Breast epithelium (tissue), 4 donors: ENCODE measurements at regions not wholly inside any gene's neighbourhood (a gene's known extent, or its start where the extent isn't known, plus 50 kb on each side); places are given as distances from the start of the nearest gene placed in this dataset.

Experiments
- DNase-seq, 2 donors: peaks; one replicate each; pipeline ENCODE4 v3.0.0-alpha.2; 2019; ENCODE audit warnings: low spot score in 2 of 2
- H3K27ac ChIP-seq, 2 donors: fragments of 200-600 bp; sonication (generic) in 1 of 2; one replicate each; pipeline ENCODE4 v1.5.1; 2016 to 2019; ENCODE audit warnings: mild to moderate bottlenecking in 1 of 2
- H3K27me3 ChIP-seq, 2 donors: fragments of 200-600 bp; sonication (generic) in 1 of 2; one replicate each; pipeline versions ENCODE4 v1.5.1 to v1.6.0; 2017 to 2019; ENCODE audit warnings: control low read depth in 1 of 2, mild to moderate bottlenecking in 1 of 2
- H3K36me3 ChIP-seq: fragments of 200-600 bp; one replicate; pipeline ENCODE4 v1.5.1; 2019
- H3K4me1 ChIP-seq, 2 donors: fragments of 200-600 bp; sonication (generic); one replicate each; pipeline ENCODE4 v1.5.1; 2016 to 2019; ENCODE audit warnings: control low read depth in 1 of 2
- H3K4me3 ChIP-seq, 3 donors: fragments of 200-600 bp; sonication (generic); 1 replicate in 2 of 3; 2 replicates in 1 of 3; pipeline ENCODE4 v1.5.1; 2016 to 2019; ENCODE audit warnings: mild to moderate bottlenecking in 3 of 3, moderate library complexity in 2 of 3
- H3K9me3 ChIP-seq, 2 donors: fragments of 200-600 bp; sonication (generic) in 1 of 2; one replicate each; pipeline ENCODE4 v1.5.1; 2016 to 2019; ENCODE audit warnings: control low read depth in 1 of 2
- POLR2A ChIP-seq: fragments of 450-650 bp; IDR thresholded peaks from one replicate; pipeline ENCODE4 v1.6.1; 2016; ENCODE audit warnings: antibody characterized with exemption, mild to moderate bottlenecking, moderate library complexity
- POLR2AphosphoS5 ChIP-seq, 3 donors: sonication (generic); formaldehyde crosslinking; IDR thresholded peaks; one replicate each; pipeline ENCODE4 v1.6.1; 2017; ENCODE audit warnings: antibody characterized with exemption in 3 of 3
- intact Hi-C: fragments of 100-400 bp; cut with DNase I; formaldehyde crosslinking; loops from one replicate; pipeline ENCODE4 v1.15.1; 2023; ENCODE audit warnings: low total_unique reads
- TF ChIP-seq, protein P1 (sequence below), 3 donors: fragments of 450-650 bp; IDR thresholded peaks; one replicate each; pipeline ENCODE4 v1.5.1; 2016 to 2017; ENCODE audit warnings: antibody characterized with exemption in 3 of 3, mild to moderate bottlenecking in 3 of 3, moderate library complexity in 3 of 3

- H3K27me3 ChIP-seq: no peaks in the 10 kb centered on the region
- H3K4me3 ChIP-seq: no peak overlapping the region
- no peak for TF ChIP-seq POLR2AphosphoS5 (IDR thresholded peaks at IDR 0.05)
- H3K27ac ChIP-seq: no peak overlapping the region
- H3K9me3 ChIP-seq: no peaks in the 10 kb centered on the region
- peak in 1 of 2 donors; percentile 9 for DNase-seq
- no peaks in the 10 kb centered on the region for H3K36me3 ChIP-seq
- intact Hi-C loops: no loop called here
- H3K4me1 ChIP-seq: no peaks in the 10 kb centered on the region
These were observed 190.8 kb downstream of the DLL1 start for GRCh38 chr6:170100046-170100445.

GRCh38 chr6:170099387-170099786, 191.5 kb downstream of the DLL1 start:
- DNase-seq: peak in 1 of 2 donors; percentile 22
- no peaks in the 10 kb centered on the region for H3K4me1 ChIP-seq
- no peaks in the 10 kb centered on the region for H3K36me3 ChIP-seq
- no peaks in the 10 kb centered on the region for H3K9me3 ChIP-seq
- TF ChIP-seq, protein P1, sequence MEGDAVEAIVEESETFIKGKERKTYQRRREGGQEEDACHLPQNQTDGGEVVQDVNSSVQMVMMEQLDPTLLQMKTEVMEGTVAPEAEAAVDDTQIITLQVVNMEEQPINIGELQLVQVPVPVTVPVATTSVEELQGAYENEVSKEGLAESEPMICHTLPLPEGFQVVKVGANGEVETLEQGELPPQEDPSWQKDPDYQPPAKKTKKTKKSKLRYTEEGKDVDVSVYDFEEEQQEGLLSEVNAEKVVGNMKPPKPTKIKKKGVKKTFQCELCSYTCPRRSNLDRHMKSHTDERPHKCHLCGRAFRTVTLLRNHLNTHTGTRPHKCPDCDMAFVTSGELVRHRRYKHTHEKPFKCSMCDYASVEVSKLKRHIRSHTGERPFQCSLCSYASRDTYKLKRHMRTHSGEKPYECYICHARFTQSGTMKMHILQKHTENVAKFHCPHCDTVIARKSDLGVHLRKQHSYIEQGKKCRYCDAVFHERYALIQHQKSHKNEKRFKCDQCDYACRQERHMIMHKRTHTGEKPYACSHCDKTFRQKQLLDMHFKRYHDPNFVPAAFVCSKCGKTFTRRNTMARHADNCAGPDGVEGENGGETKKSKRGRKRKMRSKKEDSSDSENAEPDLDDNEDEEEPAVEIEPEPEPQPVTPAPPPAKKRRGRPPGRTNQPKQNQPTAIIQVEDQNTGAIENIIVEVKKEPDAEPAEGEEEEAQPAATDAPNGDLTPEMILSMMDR (IDR thresholded peaks at IDR 0.05): no peak
- TF ChIP-seq POLR2AphosphoS5 (IDR thresholded peaks at IDR 0.05): no peak
- no peak for TF ChIP-seq POLR2A
- H3K4me3 ChIP-seq: no peak overlapping the region
- H3K27ac ChIP-seq: no peak overlapping the region
- no peaks in the 10 kb centered on the region for H3K27me3 ChIP-seq
- intact Hi-C loops: no loop called here

GRCh38 chr6:170098428-170099170, 192.3 kb downstream of the DLL1 start:
- Histone ChIP-seq H3K27me3 (no peaks in the 10 kb centered on the region), H3K4me3 (no peak overlapping the region), H3K4me1 (no peaks in the 10 kb centered on the region), H3K36me3 (no peaks in the 10 kb centered on the region), H3K9me3 (no peaks in the 10 kb centered on the region), H3K27ac (no peak overlapping the region)
- peak in 1 of 2 donors; percentile 30 for DNase-seq
- intact Hi-C loops: no loop called here
- TF ChIP-seq, protein P1 (IDR thresholded peaks at IDR 0.05): no peak
- TF ChIP-seq POLR2A (no peak), POLR2AphosphoS5 (IDR thresholded peaks at IDR 0.05) (no peak)

- Histone ChIP-seq H3K27ac (no peak overlapping the region), H3K36me3 (no peaks in the 10 kb centered on the region), H3K4me3 (no peak overlapping the region), H3K4me1 (no peaks in the 10 kb centered on the region), H3K27me3 (no peaks in the 10 kb centered on the region), H3K9me3 (no peaks in the 10 kb centered on the region)
- intact Hi-C loops: no loop called here
- peak in 1 of 2 donors; percentile 34 for DNase-seq
- TF ChIP-seq POLR2A (no peak), POLR2AphosphoS5 (IDR thresholded peaks at IDR 0.05) (no peak)
- TF ChIP-seq, protein P1 (IDR thresholded peaks at IDR 0.05): no peak
These were observed 193.1 kb downstream of the DLL1 start for GRCh38 chr6:170097505-170098427.

DNA sequence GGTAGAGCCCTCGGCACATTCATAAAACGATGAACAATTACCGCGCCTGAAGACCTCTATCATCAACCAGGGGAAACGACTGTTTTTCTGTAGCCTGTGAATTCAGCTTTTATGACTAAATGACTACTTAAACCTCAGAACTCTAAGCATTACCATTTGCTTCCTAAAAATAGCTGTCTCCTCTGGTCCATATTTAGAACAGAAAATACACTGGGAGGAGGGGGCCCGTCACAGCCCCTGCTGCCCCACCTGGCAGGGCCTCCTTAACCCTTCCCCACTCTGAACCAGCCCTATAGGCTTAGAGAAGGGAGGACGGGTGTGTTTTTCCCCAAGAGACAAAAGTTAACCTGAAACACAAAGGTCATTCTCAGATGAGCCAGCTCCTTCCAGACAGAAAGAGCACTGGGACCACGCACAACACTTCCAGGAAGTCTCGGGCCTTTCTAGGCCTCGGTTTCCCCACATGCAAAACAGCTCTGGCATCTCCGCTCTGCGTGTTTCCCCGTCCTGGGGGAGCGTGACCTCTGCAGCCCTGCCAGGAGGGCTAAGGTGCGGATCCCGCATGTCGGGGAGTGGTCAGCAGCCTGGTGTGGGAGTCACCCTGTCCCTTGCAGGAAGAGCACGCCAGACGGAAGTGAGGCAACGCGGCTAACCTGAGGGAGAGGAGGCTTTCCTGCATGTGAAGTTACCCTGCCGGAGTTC, 193.9 kb downstream of the DLL1 start:
- H3K4me1 ChIP-seq: no peaks in the 10 kb centered on the region
- no peak overlapping the region for H3K27ac ChIP-seq
- no peaks in the 10 kb centered on the region for H3K27me3 ChIP-seq
- no peak for TF ChIP-seq POLR2AphosphoS5 (IDR thresholded peaks at IDR 0.05)
- TF ChIP-seq, protein P1 (IDR thresholded peaks at IDR 0.05): no peak
- no peak for TF ChIP-seq POLR2A
- DNase-seq: peak in 1 of 2 donors; percentile 44
- H3K4me3 ChIP-seq: no peak overlapping the region
- no peaks in the 10 kb centered on the region for H3K36me3 ChIP-seq
- intact Hi-C loops: no loop called here
- H3K9me3 ChIP-seq: no peaks in the 10 kb centered on the region
